B cell (primary cell): ENCODE measurements at regions not wholly inside any gene's neighbourhood (a gene's known extent, or its start where the extent isn't known, plus 50 kb on each side); places are given as distances from the start of the nearest gene placed in this dataset.

ENCODE experiments used
- ATAC-seq: fragments of 200-7000 bp; cut with Tn5 transposase; one replicate; pipeline ENCODE4 v1.10.0; 2021; ENCODE audit warnings: low read depth, mild to moderate bottlenecking, moderate number of reproducible peaks, moderate library complexity
- CTCF ChIA-PET: fragments of 350-600 bp; sonication (Branson Sonifier 250); formaldehyde crosslinking; loops from one replicate; lab custom pipeline; 2021; ENCODE audit warnings: antibody characterized with exemption, inconsistent platforms; lab: Charles Lee
- POLR2A ChIA-PET: fragments of 350-600 bp; sonication (Branson Sonifier 250); formaldehyde crosslinking; loops from one replicate; lab custom pipeline; 2021; ENCODE audit warnings: antibody characterized with exemption; lab: Charles Lee
- DNase-seq: peaks from one replicate; pipeline ENCODE4 v3.0.0; 2013
- H2AFZ ChIP-seq: 2 replicates; pipeline ENCODE4 v1.6.1; 2012; ENCODE audit warnings: mild to moderate bottlenecking, low read depth, low read length; ENCODE audit not compliant: insufficient read depth, poor library complexity, severe bottlenecking
- H3K27ac ChIP-seq, 2 donors: 1 replicate in 1 of 2; 2 replicates in 1 of 2; pipeline ENCODE4 v1.5.1; 2012 to 2013; ENCODE audit warnings: low read length in 2 of 2, mild to moderate bottlenecking in 2 of 2, moderate library complexity in 1 of 2
- H3K27me3 ChIP-seq, 4 experiments: fragments of 200-600 bp in 1 of 4; sonication (generic) in 1 of 4; replicated peaks in 1 of 4; 1 replicate in 2 of 4; 2 replicates in 2 of 4; pipeline versions ENCODE4 v1.6.1 to v1.7.0; 2013 to 2016; ENCODE audit warnings: low read length in 3 of 4, mild to moderate bottlenecking in 2 of 4, mixed read lengths in 1 of 4, moderate library complexity in 1 of 4; ENCODE audit not compliant: insufficient read depth in 4 of 4, control insufficient read depth in 3 of 4; ENCODE audit errors: control extremely low read depth in 1 of 4
- H3K36me3 ChIP-seq, 2 experiments: replicated peaks in 1 of 2; 1 replicate in 1 of 2; 2 replicates in 1 of 2; pipeline versions ENCODE4 v1.6.1 to v1.7.1; 2013; ENCODE audit warnings: low read length in 1 of 2; ENCODE audit not compliant: insufficient read depth in 2 of 2, control insufficient read depth in 1 of 2; ENCODE audit errors: control extremely low read depth in 1 of 2, extremely low read depth in 1 of 2
- H3K4me1 ChIP-seq, 2 donors: fragments of 200-600 bp in 1 of 2; sonication (generic) in 1 of 2; 1 replicate in 1 of 2; 2 replicates in 1 of 2; pipeline versions ENCODE4 v1.5.1 to v1.6.1; 2013 to 2017; ENCODE audit warnings: low read length in 2 of 2; ENCODE audit not compliant: control insufficient read depth in 2 of 2, insufficient read depth in 2 of 2
- H3K4me2 ChIP-seq: replicated peaks from 2 replicates; pipeline ENCODE3; 2012; ENCODE audit warnings: mild to moderate bottlenecking, low read depth, low read length; ENCODE audit not compliant: poor library complexity, severe bottlenecking
- H3K4me3 ChIP-seq, 5 experiments: fragments of 200-600 bp in 1 of 5; sonication (generic) in 1 of 5; 1 replicate in 3 of 5; 2 replicates in 2 of 5; pipeline versions ENCODE4 v1.5.1 to v1.7.0; 2011 to 2016; ENCODE audit warnings: low read length in 4 of 5, mild to moderate bottlenecking in 4 of 5, low read depth in 2 of 5, control low read depth in 1 of 5, moderate library complexity in 1 of 5; ENCODE audit not compliant: insufficient read depth in 1 of 5; ENCODE audit errors: control extremely low read depth in 1 of 5, extremely low read depth in 1 of 5
- H3K79me2 ChIP-seq: fragments of 200-600 bp; sonication (generic); one replicate; pipeline ENCODE4 v1.6.0; 2016; ENCODE audit warnings: low read length; ENCODE audit not compliant: control insufficient read depth, insufficient read depth
- H3K9ac ChIP-seq: fragments of 200-600 bp; sonication (generic); 2 replicates; pipeline ENCODE4 v1.6.1; 2017; ENCODE audit warnings: mild to moderate bottlenecking, low read length, moderate library complexity
- H3K9me3 ChIP-seq, 3 donors: one replicate each; pipeline versions ENCODE4 v1.6.1 to v1.7.1; 2013; ENCODE audit warnings: low read length in 2 of 3; ENCODE audit not compliant: control insufficient read depth in 2 of 3, insufficient read depth in 1 of 3; ENCODE audit errors: control extremely low read depth in 1 of 3
- H4K20me1 ChIP-seq: 2 replicates; pipeline ENCODE4 v1.6.0; 2012; ENCODE audit warnings: mild to moderate bottlenecking, low read length; ENCODE audit not compliant: insufficient read depth, control insufficient read depth, poor library complexity, severe bottlenecking
- H3K27ac Mint-ChIP-seq: one replicate; pipeline ENCODE4 v1.8.0; 2021; ENCODE audit warnings: mixed read lengths
- H3K27me3 Mint-ChIP-seq: one replicate; pipeline ENCODE4 v1.8.0; 2021; ENCODE audit warnings: mixed read lengths
- H3K4me1 Mint-ChIP-seq: one replicate; pipeline ENCODE4 v1.8.0; 2021; ENCODE audit warnings: mixed read lengths
- H3K4me3 Mint-ChIP-seq: one replicate; pipeline ENCODE4 v1.8.0; 2021; ENCODE audit warnings: mixed read lengths
- H3K9me3 Mint-ChIP-seq: one replicate; pipeline ENCODE4 v1.8.0; 2022; ENCODE audit warnings: mixed read lengths; ENCODE audit not compliant: insufficient read depth
- CTCF ChIP-seq: fragments of 200-600 bp; IDR thresholded peaks from one replicate; pipeline ENCODE4 v1.8.0; 2022; ENCODE audit warnings: antibody characterized with exemption, mild to moderate bottlenecking
- EZH2 ChIP-seq: IDR thresholded peaks from 2 replicates; pipeline ENCODE4 v1.6.1; 2012; ENCODE audit warnings: borderline replicate concordance, low read depth, mild to moderate bottlenecking, moderate library complexity, low read length; ENCODE audit not compliant: insufficient read depth, poor library complexity, severe bottlenecking
- WGBS: methylation state at CpG from one replicate; pipeline ENCODE4 v1.1.5; 2013; ENCODE audit warnings: missing lambda C conversion rate; ENCODE audit not compliant: insufficient coverage; 5-methylcytosine and 5-hydroxymethylcytosine counted together
- intact Hi-C: fragments of 100-400 bp; cut with micrococcal nuclease; formaldehyde crosslinking; loops from one replicate; pipeline ENCODE4 v1.10.0; 2022

GRCh38 chr13:72204291-72204690, 337.3 kb upstream of the DACH1 start:
- ATAC-seq (no peak), DNase-seq (no peak)
- Histone ChIP-seq H3K4me1 (no peaks in the 10 kb centered on the region), H3K9ac (no peak overlapping the region), H3K27ac (no peak overlapping the region), H3K4me2 (no peak overlapping the region), H3K79me2 (no peaks in the 10 kb centered on the region), H4K20me1 (no peaks in the 10 kb centered on the region), H3K4me3 (no peak overlapping the region), H3K27me3 (no peaks in the 10 kb centered on the region), H3K36me3 (no peaks in the 10 kb centered on the region), H2AFZ (no peak overlapping the region), H3K9me3 (peaks cover 0 to 4% (median 0%) of the 10 kb centered on the region in 3 donors)
- CTCF ChIA-PET = no interaction called here
- POLR2A ChIA-PET = no interaction called here
- H3K27me3 Mint-ChIP-seq = no peaks in the 10 kb centered on the region
- no peak overlapping the region for H3K27ac Mint-ChIP-seq
- 50% methylated on average over 1 of the region's 2 CpGs for WGBS
- no peaks in the 10 kb centered on the region for H3K4me1 Mint-ChIP-seq
- intact Hi-C loops = no loop called here
- H3K9me3 Mint-ChIP-seq = peaks cover 3% of the 10 kb centered on the region
- H3K4me3 Mint-ChIP-seq = no peak overlapping the region
- TF ChIP-seq EZH2 (no peak), CTCF (no peak)

- H3K9ac ChIP-seq = no peak overlapping the region
Measured at GRCh38 chr13:72201726-72202125, 334.7 kb upstream of the DACH1 start.

More at GRCh38 chr13:72201726-72202125, 334.7 kb upstream of the DACH1 start:
- TF ChIP-seq EZH2 (no peak), CTCF (no peak)
- Histone ChIP-seq H3K4me3 (no peak overlapping the region), H3K4me2 (no peak overlapping the region), H3K79me2 (no peaks in the 10 kb centered on the region), H3K27me3 (no peaks in the 10 kb centered on the region), H3K27ac (no peak overlapping the region), H3K9me3 (peaks cover 0 to 4% (median 0%) of the 10 kb centered on the region in 3 donors), H4K20me1 (no peaks in the 10 kb centered on the region), H3K36me3 (no peaks in the 10 kb centered on the region), H3K4me1 (no peaks in the 10 kb centered on the region), H2AFZ (no peak overlapping the region)
- POLR2A ChIA-PET = no interaction called here
- no peak overlapping the region for H3K27ac Mint-ChIP-seq
- CTCF ChIA-PET = no interaction called here
- H3K4me3 Mint-ChIP-seq = no peak overlapping the region
- H3K27me3 Mint-ChIP-seq = no peaks in the 10 kb centered on the region
- DNase-seq (no peak), ATAC-seq (no peak)
- no peaks in the 10 kb centered on the region for H3K4me1 Mint-ChIP-seq
- peaks cover 3% of the 10 kb centered on the region for H3K9me3 Mint-ChIP-seq
- intact Hi-C loops = no loop called here
